GM12875 (cell line): ENCODE measurements at regions not wholly inside any gene's neighbourhood (a gene's known extent, or its start where the extent isn't known, plus 50 kb on each side); places are given as distances from the start of the nearest gene placed in this dataset.

ENCODE experiments used
- H3K4me3 ChIP-seq: one replicate; pipeline ENCODE4 v1.5.1; 2011; ENCODE audit warnings: low read depth, low read length, control low read depth
- CTCF ChIP-seq: IDR thresholded peaks from 2 replicates; pipeline ENCODE4 v1.5.1; 2011; ENCODE audit warnings: low read depth, mild to moderate bottlenecking, control low read depth, inconsistent platforms, low read length, moderate library complexity, borderline replicate concordance; ENCODE audit not compliant: insufficient read depth

GRCh38 chr1:212495766-212496494 is 63.2 kb downstream of the NENF start:
- no peak overlapping the region for H3K4me3 ChIP-seq
- no peak for TF ChIP-seq CTCF

GRCh38 chr1:212496682-212497081 is 64.0 kb downstream of the NENF start:
- no peak for TF ChIP-seq CTCF
- no peak overlapping the region for H3K4me3 ChIP-seq

GRCh38 chr1:212497553-212497952 is 64.8 kb downstream of the NENF start:
- no peak overlapping the region for H3K4me3 ChIP-seq
- TF ChIP-seq CTCF, result no peak

GRCh38 chr1:212498283-212499040 is 65.7 kb downstream of the NENF start:
- H3K4me3 ChIP-seq, result no peak overlapping the region
- TF ChIP-seq CTCF, result no peak

- no peak overlapping the region for H3K4me3 ChIP-seq
- TF ChIP-seq CTCF, result no peak
Measured at GRCh38 chr1:212500351-212500750, 67.6 kb downstream of the NENF start.

- no peak overlapping the region for H3K4me3 ChIP-seq
- TF ChIP-seq CTCF, result no peak
Measured at GRCh38 chr1:212500983-212501382, 68.3 kb downstream of the NENF start.

- TF ChIP-seq CTCF, result no peak
- no peak overlapping the region for H3K4me3 ChIP-seq
Measured at GRCh38 chr1:212503714-212504113, 71.0 kb downstream of the NENF start.
